Smooth muscle cell (in vitro differentiated cells): ENCODE measurements at regions not wholly inside any gene's neighbourhood (a gene's known extent, or its start where the extent isn't known, plus 50 kb on each side); places are given as distances from the start of the nearest gene placed in this dataset.

ENCODE experiments used
- DNase-seq: peaks from one replicate; lab custom pipeline; 2025; ENCODE audit not compliant: unreplicated experiment; lab: John Stamatoyannopoulos, UW
- H2AFZ ChIP-seq: fragments of 200-600 bp; sonication (generic); 2 replicates; pipeline ENCODE4 v1.6.0; 2016; ENCODE audit warnings: antibody characterized with exemption, low read depth, mild to moderate bottlenecking
- H3F3A ChIP-seq: fragments of 200-600 bp; sonication (generic); 2 replicates; pipeline ENCODE4 v1.6.0; 2017; ENCODE audit warnings: antibody characterized with exemption, low read depth
- H3K27ac ChIP-seq: fragments of 200-600 bp; sonication (generic); 2 replicates; pipeline ENCODE4 v1.5.1; 2016; ENCODE audit warnings: low read depth, mild to moderate bottlenecking
- H3K27me3 ChIP-seq: fragments of 200-600 bp; sonication (generic); 2 replicates; pipeline ENCODE4 v1.6.1; 2016; ENCODE audit warnings: low read depth, mild to moderate bottlenecking
- H3K36me3 ChIP-seq: fragments of 200-600 bp; sonication (generic); 2 replicates; pipeline ENCODE4 v1.5.1; 2016; ENCODE audit warnings: low read depth
- H3K4me1 ChIP-seq: fragments of 200-600 bp; sonication (generic); 2 replicates; pipeline ENCODE4 v1.5.1; 2016; ENCODE audit warnings: low read depth
- H3K4me2 ChIP-seq: fragments of 200-600 bp; sonication (generic); 2 replicates; pipeline ENCODE4 v1.6.0; 2016; ENCODE audit warnings: mild to moderate bottlenecking
- H3K4me3 ChIP-seq: fragments of 200-600 bp; sonication (generic); 2 replicates; pipeline ENCODE4 v1.5.1; 2016; ENCODE audit warnings: mild to moderate bottlenecking
- H3K79me2 ChIP-seq: fragments of 200-600 bp; sonication (generic); 2 replicates; pipeline ENCODE4 v1.6.0; 2016; ENCODE audit warnings: low read depth, mild to moderate bottlenecking
- H3K9ac ChIP-seq: fragments of 200-600 bp; sonication (generic); 2 replicates; pipeline ENCODE4 v1.6.0; 2016; ENCODE audit warnings: low read depth
- H3K9me3 ChIP-seq: fragments of 200-600 bp; sonication (generic); replicated peaks from 2 replicates; pipeline ENCODE4 v1.5.1; 2016; ENCODE audit warnings: low read depth
- H4K20me1 ChIP-seq: fragments of 200-600 bp; sonication (generic); 2 replicates; pipeline ENCODE4 v1.6.0; 2016; ENCODE audit warnings: low read depth
- CTCF ChIP-seq: fragments of 200-600 bp; sonication (generic); IDR thresholded peaks from 2 replicates; pipeline ENCODE4 v1.5.1; 2017; ENCODE audit warnings: borderline replicate concordance, mild to moderate bottlenecking, antibody characterized with exemption; ENCODE audit not compliant: insufficient read depth, poor library complexity, severe bottlenecking
- WGBS: methylation state at CpG from one replicate; pipeline ENCODE4 v1.1.7; 2016; ENCODE audit warnings: low lambda C conversion rate; 5-methylcytosine and 5-hydroxymethylcytosine counted together

GRCh38 chr5:167763772-167764171 lies 527.7 kb upstream of the WWC1 start:
- 20% methylated on average over 4 of the region's 4 CpGs for WGBS
- no peak for DNase-seq
- no peak overlapping the region for H3K27ac ChIP-seq

GRCh38 chr5:167764641-167765289 lies 526.7 kb upstream of the WWC1 start:
- Histone ChIP-seq H3K9me3 (no peaks in the 10 kb centered on the region), H3K36me3 (no peaks in the 10 kb centered on the region), H4K20me1 (no peaks in the 10 kb centered on the region), H3K9ac (no peak overlapping the region), H3K4me3 (no peak overlapping the region), H3K27ac (peak overlapping the region; percentile 17), H2AFZ (no peak overlapping the region), H3K27me3 (no peaks in the 10 kb centered on the region), H3F3A (no peaks in the 10 kb centered on the region), H3K79me2 (no peaks in the 10 kb centered on the region), H3K4me1 (no peaks in the 10 kb centered on the region), H3K4me2 (no peak overlapping the region)
- no peak for TF ChIP-seq CTCF
- no peak for DNase-seq
- WGBS: 62% methylated on average over 6 of the region's 6 CpGs

More at GRCh38 chr5:167763772-167764171, 527.7 kb upstream of the WWC1 start:
- Histone ChIP-seq H3K27me3 (no peaks in the 10 kb centered on the region), H4K20me1 (no peaks in the 10 kb centered on the region), H3K9ac (no peak overlapping the region), H3K4me1 (no peaks in the 10 kb centered on the region), H3K79me2 (no peaks in the 10 kb centered on the region), H2AFZ (no peak overlapping the region), H3K4me3 (no peak overlapping the region), H3K9me3 (no peaks in the 10 kb centered on the region), H3F3A (no peaks in the 10 kb centered on the region), H3K36me3 (no peaks in the 10 kb centered on the region), H3K4me2 (peak overlapping the region; percentile 16)
- no peak for TF ChIP-seq CTCF

- no peaks in the 10 kb centered on the region for H4K20me1 ChIP-seq
- H3F3A ChIP-seq: no peaks in the 10 kb centered on the region
- H3K27ac ChIP-seq: no peak overlapping the region
- no peak for DNase-seq
- H3K4me3 ChIP-seq: no peak overlapping the region
- H3K79me2 ChIP-seq: no peaks in the 10 kb centered on the region
- no peak overlapping the region for H2AFZ ChIP-seq
- H3K36me3 ChIP-seq: no peaks in the 10 kb centered on the region
- no peak overlapping the region for H3K9ac ChIP-seq
- no peak overlapping the region for H3K4me2 ChIP-seq
- no peaks in the 10 kb centered on the region for H3K9me3 ChIP-seq
- no peak for TF ChIP-seq CTCF
- H3K4me1 ChIP-seq: no peaks in the 10 kb centered on the region
- H3K27me3 ChIP-seq: no peaks in the 10 kb centered on the region
- 83% methylated on average over 7 of the region's 7 CpGs for WGBS
These were observed 526.1 kb upstream of the WWC1 start for GRCh38 chr5:167765352-167765751.

GRCh38 chr5:167766957-167767356 lies 524.5 kb upstream of the WWC1 start:
- no peaks in the 10 kb centered on the region for H3K79me2 ChIP-seq
- H4K20me1 ChIP-seq: no peaks in the 10 kb centered on the region
- H3K9ac ChIP-seq: no peak overlapping the region
- 48% methylated on average over 2 of the region's 2 CpGs for WGBS
- no peak overlapping the region for H2AFZ ChIP-seq
- H3K27ac ChIP-seq: no peak overlapping the region
- no peaks in the 10 kb centered on the region for H3K36me3 ChIP-seq
- H3K9me3 ChIP-seq: no peaks in the 10 kb centered on the region
- H3K4me2 ChIP-seq: no peak overlapping the region
- no peak overlapping the region for H3K4me3 ChIP-seq
- TF ChIP-seq CTCF: no peak
- DNase-seq: no peak
- no peaks in the 10 kb centered on the region for H3F3A ChIP-seq
- no peaks in the 10 kb centered on the region for H3K4me1 ChIP-seq
- H3K27me3 ChIP-seq: no peaks in the 10 kb centered on the region
